ENCODE measurements at regions not wholly inside any gene's neighbourhood (a gene's known extent, or its start where the extent isn't known, plus 50 kb on each side); places are given as distances from the start of the nearest gene placed in this dataset.

- TF ChIP-seq POLR2A (IDR thresholded peaks at IDR 0.05): no peak
- TF ChIP-seq CTCF (IDR thresholded peaks at IDR 0.05): no peak
- no peak for TF ChIP-seq EP300 (IDR thresholded peaks at IDR 0.05)
Measured at GRCh38 chrX:6930307-6930849, 217.1 kb upstream of the STS start.

Measured in tibial nerve (tissue), 4 donors.